ENCODE measurements at regions not wholly inside any gene's neighbourhood (a gene's known extent, or its start where the extent isn't known, plus 50 kb on each side); places are given as distances from the start of the nearest gene placed in this dataset.

DNA sequence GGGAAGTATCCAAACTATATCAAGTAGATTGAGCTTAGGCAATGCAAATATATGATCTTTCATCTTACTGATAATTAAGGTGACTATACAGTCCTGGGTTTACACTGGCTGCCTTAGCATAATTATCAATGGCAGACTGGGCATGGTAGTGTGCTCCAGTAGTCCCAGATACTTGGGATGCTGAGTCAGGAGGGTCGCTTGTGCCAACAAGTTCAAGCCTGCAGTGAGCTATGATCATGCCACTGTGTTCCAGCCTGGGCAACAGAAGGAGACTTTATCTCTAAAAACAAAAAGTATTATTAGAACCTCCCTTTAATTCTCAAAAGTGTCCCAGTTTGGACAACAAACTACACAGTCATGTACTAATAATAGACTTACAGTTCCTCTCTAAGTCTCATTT is 99.4 kb upstream of the RASGEF1B start:
- no peak for TF ChIP-seq EZH2 (IDR thresholded peaks at IDR 0.05; ENCODE audit: low read length)
- TF ChIP-seq, protein P1, sequence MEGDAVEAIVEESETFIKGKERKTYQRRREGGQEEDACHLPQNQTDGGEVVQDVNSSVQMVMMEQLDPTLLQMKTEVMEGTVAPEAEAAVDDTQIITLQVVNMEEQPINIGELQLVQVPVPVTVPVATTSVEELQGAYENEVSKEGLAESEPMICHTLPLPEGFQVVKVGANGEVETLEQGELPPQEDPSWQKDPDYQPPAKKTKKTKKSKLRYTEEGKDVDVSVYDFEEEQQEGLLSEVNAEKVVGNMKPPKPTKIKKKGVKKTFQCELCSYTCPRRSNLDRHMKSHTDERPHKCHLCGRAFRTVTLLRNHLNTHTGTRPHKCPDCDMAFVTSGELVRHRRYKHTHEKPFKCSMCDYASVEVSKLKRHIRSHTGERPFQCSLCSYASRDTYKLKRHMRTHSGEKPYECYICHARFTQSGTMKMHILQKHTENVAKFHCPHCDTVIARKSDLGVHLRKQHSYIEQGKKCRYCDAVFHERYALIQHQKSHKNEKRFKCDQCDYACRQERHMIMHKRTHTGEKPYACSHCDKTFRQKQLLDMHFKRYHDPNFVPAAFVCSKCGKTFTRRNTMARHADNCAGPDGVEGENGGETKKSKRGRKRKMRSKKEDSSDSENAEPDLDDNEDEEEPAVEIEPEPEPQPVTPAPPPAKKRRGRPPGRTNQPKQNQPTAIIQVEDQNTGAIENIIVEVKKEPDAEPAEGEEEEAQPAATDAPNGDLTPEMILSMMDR (optimal IDR thresholded peaks at IDR 0.05 in 1 of 3, IDR thresholded peaks at IDR 0.05 in 1 of 3, conservative IDR thresholded peaks at IDR 0.05 in 1 of 3; ENCODE audit: extremely low read depth in 1 of 3, insufficient read depth in 2 of 3, low read length in 3 of 3) = no peak

All from keratinocyte (primary cell).